GM18508 (cell line): ENCODE measurements at regions not wholly inside any gene's neighbourhood (a gene's known extent, or its start where the extent isn't known, plus 50 kb on each side); places are given as distances from the start of the nearest gene placed in this dataset.
"Not testable (repeated sequence)": the region's sequence is repeated elsewhere in the genome, so short reads cannot be mapped to it uniquely, and the experiment has no call there.

Experiments used
- ATAC-seq: cut with Tn5 transposase; IDR thresholded peaks from one replicate; pipeline ENCODE4 v1.9.1; 2021; ENCODE audit warnings: moderate number of reproducible peaks; ENCODE audit not compliant: insufficient read depth, unreplicated experiment

GRCh38 chr2:64250063-64250462 lies 105.8 kb upstream of the PELI1 start:
- ATAC-seq, result no peak

- ATAC-seq, result no peak
Measured at GRCh38 chr2:64250751-64251423, 106.7 kb upstream of the PELI1 start.

GRCh38 chr2:64251497-64252250 lies 107.5 kb upstream of the PELI1 start:
- no peak for ATAC-seq

- not testable (repeated sequence) for ATAC-seq
Measured at GRCh38 chr2:64252251-64252978, 108.2 kb upstream of the PELI1 start.

GRCh38 chr2:64253421-64253820 lies 109.2 kb upstream of the PELI1 start:
- ATAC-seq, result not testable (repeated sequence)

GRCh38 chr2:64258566-64258965 lies 114.3 kb upstream of the PELI1 start:
- no peak for ATAC-seq

GRCh38 chr2:64259312-64259711 lies 115.1 kb upstream of the PELI1 start:
- no peak for ATAC-seq

- ATAC-seq, result no peak
Measured at GRCh38 chr2:64260093-64260803, 116.0 kb upstream of the PELI1 start.

GRCh38 chr2:64260817-64261216 lies 116.6 kb upstream of the PELI1 start:
- ATAC-seq, result peak; percentile 84

- no peak for ATAC-seq
Measured at GRCh38 chr2:64262071-64262470, 117.9 kb upstream of the PELI1 start.

- no peak for ATAC-seq
Measured at GRCh38 chr2:64262816-64263215, 118.6 kb upstream of the PELI1 start.

GRCh38 chr2:64263315-64263714 lies 119.1 kb upstream of the PELI1 start:
- no peak for ATAC-seq

GRCh38 chr2:64267699-64268098 lies 123.5 kb upstream of the PELI1 start:
- ATAC-seq, result no peak

GRCh38 chr2:64268330-64269048 lies 124.3 kb upstream of the PELI1 start:
- ATAC-seq, result no peak

- ATAC-seq, result no peak
Measured at GRCh38 chr2:64273524-64274398, 129.5 kb upstream of the PELI1 start.

- no peak for ATAC-seq
Measured at GRCh38 chr2:64274399-64275173, 130.4 kb upstream of the PELI1 start.

GRCh38 chr2:64275174-64275466 lies 130.9 kb upstream of the PELI1 start:
- ATAC-seq, result no peak

GRCh38 chr2:64276417-64277095 lies 132.3 kb upstream of the PELI1 start:
- no peak for ATAC-seq
